HG03103 (cell line): ENCODE measurements at regions not wholly inside any gene's neighbourhood (a gene's known extent, or its start where the extent isn't known, plus 50 kb on each side); places are given as distances from the start of the nearest gene placed in this dataset.
"Not testable (repeated sequence)": the region's sequence is repeated elsewhere in the genome, so short reads cannot be mapped to it uniquely, and the experiment has no call there.

ENCODE experiments used
- ATAC-seq: cut with Tn5 transposase; IDR thresholded peaks from one replicate; pipeline ENCODE4 v1.9.1; 2021; ENCODE audit warnings: low read depth; ENCODE audit not compliant: unreplicated experiment

GRCh38 chr7:6937746-6938145, 111.7 kb upstream of the CCZ1B start:
- ATAC-seq: not testable (repeated sequence)

DNA sequence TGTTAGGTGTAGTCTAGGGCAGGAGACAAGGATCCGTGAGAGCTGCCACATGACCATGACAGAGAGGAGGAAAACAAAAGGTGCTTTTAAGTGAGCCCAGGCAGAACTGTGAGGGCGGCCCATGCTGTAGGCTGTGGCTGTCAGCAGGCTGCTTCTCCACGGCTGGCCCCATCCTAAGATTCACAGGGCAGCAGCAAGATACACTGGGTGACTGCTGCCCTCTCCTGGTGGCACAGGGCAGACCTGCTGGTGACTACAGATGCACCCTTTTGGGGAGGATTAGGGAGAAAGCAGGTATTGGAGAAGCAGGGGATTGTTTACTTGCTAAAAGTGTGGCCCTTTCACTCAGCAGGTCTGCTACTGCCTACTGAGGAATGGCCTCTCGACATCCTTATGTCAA, 112.2 kb upstream of the CCZ1B start:
- ATAC-seq: not testable (repeated sequence)

DNA sequence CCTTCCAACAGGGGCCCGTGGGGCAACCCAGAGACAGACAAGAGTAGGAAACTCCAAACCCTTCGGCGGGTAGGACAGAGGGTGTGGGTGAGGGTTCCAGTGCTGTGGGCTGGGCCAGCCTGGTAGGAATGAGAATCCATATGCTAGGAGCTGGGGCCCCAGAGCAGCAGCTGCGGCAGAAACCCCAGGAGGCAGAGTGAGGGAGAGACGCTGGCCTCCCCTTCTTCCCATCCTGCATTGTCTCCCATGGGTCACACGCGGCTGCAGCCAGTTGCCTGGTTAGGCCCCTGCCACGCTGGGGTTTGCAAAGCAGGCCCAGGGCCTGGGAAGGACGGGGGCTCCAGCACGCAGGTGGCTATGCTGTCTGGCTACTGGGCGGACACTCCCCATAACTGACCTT, 113.1 kb upstream of the CCZ1B start:
- ATAC-seq: not testable (repeated sequence)

- ATAC-seq: not testable (repeated sequence)
Measured at GRCh38 chr7:6939896-6940295, 113.8 kb upstream of the CCZ1B start.

GRCh38 chr7:6946873-6947272, 120.8 kb upstream of the CCZ1B start:
- not testable (repeated sequence) for ATAC-seq

DNA sequence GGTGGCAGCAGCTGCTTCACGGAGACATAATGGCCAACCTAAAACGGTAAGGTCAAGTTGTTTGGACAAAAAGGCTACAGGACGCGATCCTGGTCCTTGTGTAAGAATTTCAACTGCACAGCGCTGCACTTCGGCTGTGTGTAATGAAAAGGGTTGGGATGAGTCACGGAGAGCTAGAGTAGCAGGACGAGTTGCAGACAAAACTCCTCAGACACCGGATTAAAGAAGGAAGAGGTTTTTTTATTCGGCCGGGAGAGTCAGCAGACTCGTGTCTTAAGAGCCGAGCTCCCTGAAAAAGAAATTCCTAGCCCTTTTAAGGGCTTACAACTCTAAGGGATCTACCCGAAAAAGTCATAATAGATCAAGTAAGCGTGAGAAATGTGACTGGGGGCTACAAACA, 124.2 kb upstream of the CCZ1B start:
- ATAC-seq: not testable (repeated sequence)

- ATAC-seq: not testable (repeated sequence)
Measured at GRCh38 chr7:6951553-6951952, 125.5 kb upstream of the CCZ1B start.

GRCh38 chr7:6953138-6953797, 127.2 kb upstream of the CCZ1B start:
- ATAC-seq: not testable (repeated sequence)

- ATAC-seq: not testable (repeated sequence)
Measured at GRCh38 chr7:6953798-6954181, 127.7 kb upstream of the CCZ1B start.

DNA sequence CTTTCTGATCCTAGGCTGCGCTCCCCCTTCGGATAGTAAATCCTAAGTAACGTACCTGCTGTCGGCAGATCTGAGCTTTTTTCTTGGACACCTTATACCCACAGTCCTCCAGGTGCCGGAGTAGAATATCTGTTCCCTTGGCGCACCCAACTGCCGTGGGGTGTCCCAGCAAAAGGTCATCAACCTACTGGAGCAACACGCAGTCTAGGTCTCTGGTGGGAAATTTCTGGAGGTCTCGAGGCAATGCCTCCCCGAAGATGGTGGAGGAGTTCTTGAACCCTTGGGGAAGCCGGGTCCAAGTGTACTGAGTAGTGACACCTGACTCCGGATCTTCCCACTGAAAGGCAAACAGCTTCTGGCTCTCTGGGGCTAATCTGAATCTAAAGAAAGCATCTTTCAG, 129.3 kb upstream of the CCZ1B start:
- ATAC-seq: not testable (repeated sequence)

- ATAC-seq: not testable (repeated sequence)
Measured at GRCh38 chr7:6955990-6956566, 130.0 kb upstream of the CCZ1B start.

GRCh38 chr7:6958371-6958770, 132.3 kb upstream of the CCZ1B start:
- ATAC-seq: not testable (repeated sequence)

- ATAC-seq: not testable (repeated sequence)
Measured at GRCh38 chr7:6959942-6960341, 133.9 kb upstream of the CCZ1B start.

- not testable (repeated sequence) for ATAC-seq
Measured at GRCh38 chr7:6962871-6963270, 136.8 kb upstream of the CCZ1B start.

DNA sequence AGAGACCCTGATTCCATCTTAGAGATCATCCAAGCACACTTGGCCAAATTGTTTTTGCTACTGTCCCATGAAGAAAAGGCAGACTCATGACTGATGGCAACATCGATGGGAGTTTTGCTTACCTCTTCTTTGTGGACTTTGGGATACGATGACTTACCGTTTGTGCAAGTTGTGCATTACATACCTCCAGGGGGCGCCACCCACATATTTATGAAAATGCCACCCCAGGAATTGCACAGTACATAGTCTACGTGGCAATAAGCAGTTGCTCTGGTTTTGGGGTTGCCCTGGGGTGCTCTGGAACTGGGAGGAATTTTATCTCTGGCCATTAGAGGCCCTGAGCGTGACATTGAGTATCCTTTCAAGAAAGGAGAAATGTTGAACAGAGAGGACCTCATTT, 139.0 kb upstream of the CCZ1B start:
- not testable (repeated sequence) for ATAC-seq

- not testable (repeated sequence) for ATAC-seq
Measured at GRCh38 chr7:6970180-6970579, 144.1 kb upstream of the CCZ1B start.

DNA sequence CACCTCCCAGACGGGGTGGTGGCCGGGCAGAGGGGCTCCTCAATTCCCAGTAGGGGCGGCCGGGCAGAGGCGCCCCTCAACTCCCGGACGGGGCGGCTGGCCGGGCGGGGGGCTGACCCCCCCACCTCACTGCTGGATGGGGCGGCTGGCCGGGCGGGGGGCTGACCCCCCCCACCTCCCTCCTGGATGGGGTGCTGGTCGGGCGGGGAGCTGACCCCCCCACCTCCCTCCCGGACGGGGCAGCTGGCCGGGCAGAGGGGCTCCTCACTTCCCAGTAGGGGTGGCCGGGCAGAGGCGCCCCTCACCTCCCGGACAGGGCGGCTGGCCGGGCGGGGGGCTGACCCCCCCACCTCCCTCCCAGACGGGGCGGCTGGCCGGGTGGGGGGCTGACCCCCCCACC, 148.8 kb upstream of the CCZ1B start:
- ATAC-seq: not testable (repeated sequence)

- not testable (repeated sequence) for ATAC-seq
Measured at GRCh38 chr7:6975346-6975745, 149.3 kb upstream of the CCZ1B start.

DNA sequence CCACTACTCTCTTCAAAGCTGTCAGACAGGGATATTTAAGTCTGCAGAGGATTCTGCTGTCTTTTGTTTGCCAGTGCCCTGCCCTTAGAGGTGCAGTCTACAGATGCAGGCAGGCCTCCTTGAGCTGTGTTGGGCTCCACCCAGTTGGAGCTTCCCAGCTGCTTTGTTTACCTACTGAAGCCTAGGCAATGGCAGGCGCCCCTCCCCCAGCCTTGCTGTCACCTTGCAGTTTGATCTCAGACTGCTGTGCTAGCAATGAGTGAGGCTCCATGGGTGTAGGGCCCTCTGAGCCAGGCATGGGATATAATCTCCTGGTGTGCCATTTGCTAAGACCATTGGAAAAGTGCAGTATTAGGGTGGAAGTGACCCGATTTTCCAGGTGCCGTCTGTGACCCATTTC, 151.3 kb upstream of the CCZ1B start:
- ATAC-seq: not testable (repeated sequence)

GRCh38 chr7:6978326-6978725, 152.3 kb upstream of the CCZ1B start:
- not testable (repeated sequence) for ATAC-seq

DNA sequence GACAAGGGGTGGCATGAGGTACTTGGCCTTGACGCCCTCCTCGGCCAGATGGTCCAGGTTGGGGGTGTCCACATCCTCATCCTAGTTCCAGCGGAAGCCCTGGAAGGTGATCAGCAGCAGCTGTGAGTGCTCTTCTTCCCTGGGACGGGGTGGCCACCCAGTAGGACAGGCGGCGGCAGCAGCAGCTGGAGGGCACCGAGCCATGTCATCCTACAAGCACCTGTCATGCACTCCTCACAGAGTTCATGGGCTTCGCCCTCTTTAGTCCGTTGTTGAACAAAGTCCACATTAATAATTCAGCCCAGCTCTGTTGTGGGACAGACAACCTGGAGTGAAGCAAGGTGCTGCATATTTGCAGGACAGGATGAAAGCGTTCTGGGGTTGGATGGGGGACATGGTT, 153.4 kb upstream of the CCZ1B start:
- not testable (repeated sequence) for ATAC-seq

- not testable (repeated sequence) for ATAC-seq
Measured at GRCh38 chr7:6982375-6982774, 156.3 kb upstream of the CCZ1B start.
